ENCODE measurements at regions not wholly inside any gene's neighbourhood (a gene's known extent, or its start where the extent isn't known, plus 50 kb on each side); places are given as distances from the start of the nearest gene placed in this dataset.
"Not testable (repeated sequence)": the region's sequence is repeated elsewhere in the genome, so short reads cannot be mapped to it uniquely, and the experiment has no call there.

GRCh38 chr3:145197051-145197820 is 963.7 kb downstream of the PLOD2 start:
- Mint-ChIP-seq H3K9me3 (peaks cover 8% of the 10 kb centered on the region), H3K27me3 (no peaks in the 10 kb centered on the region), H3K36me3 (no peaks in the 10 kb centered on the region), H3K4me1 (no peaks in the 10 kb centered on the region), H3K4me3 (no peak overlapping the region), H3K27ac (no peak overlapping the region)
- ATAC-seq (ENCODE audit: low read depth) (no peak), DNase-seq (ENCODE audit: low spot score in 2 of 2) (no peak)

GRCh38 chr3:145197821-145198220 is 963.2 kb downstream of the PLOD2 start:
- DNase-seq (ENCODE audit: low spot score in 2 of 2) (no peak), ATAC-seq (ENCODE audit: low read depth) (no peak)
- Mint-ChIP-seq H3K4me3 (no peak overlapping the region), H3K9me3 (peaks cover 8% of the 10 kb centered on the region), H3K36me3 (no peaks in the 10 kb centered on the region), H3K27me3 (no peaks in the 10 kb centered on the region), H3K4me1 (no peaks in the 10 kb centered on the region), H3K27ac (no peak overlapping the region)

GRCh38 chr3:145209561-145209960 is 951.4 kb downstream of the PLOD2 start:
- no peak for ATAC-seq (ENCODE audit: low read depth)
- Mint-ChIP-seq H3K4me3 (no peak overlapping the region), H3K4me1 (no peaks in the 10 kb centered on the region), H3K27me3 (no peaks in the 10 kb centered on the region), H3K9me3 (peaks cover 1% of the 10 kb centered on the region), H3K27ac (no peak overlapping the region), H3K36me3 (no peaks in the 10 kb centered on the region)
- DNase-seq (ENCODE audit: low spot score in 2 of 2) = no peak

GRCh38 chr3:145219355-145220235 is 941.4 kb downstream of the PLOD2 start:
- H3K36me3 Mint-ChIP-seq = no peaks in the 10 kb centered on the region
- DNase-seq (ENCODE audit: low spot score in 2 of 2) (no peak), ATAC-seq (ENCODE audit: low read depth) (no peak)
- no peaks in the 10 kb centered on the region for H3K4me1 Mint-ChIP-seq
- no peak overlapping the region for H3K27ac Mint-ChIP-seq
- no peaks in the 10 kb centered on the region for H3K27me3 Mint-ChIP-seq
- no peak overlapping the region for H3K4me3 Mint-ChIP-seq
- H3K9me3 Mint-ChIP-seq = peaks cover 1% of the 10 kb centered on the region

- no peaks in the 10 kb centered on the region for H3K27me3 Mint-ChIP-seq
- H3K4me3 Mint-ChIP-seq = no peak overlapping the region
- H3K9me3 Mint-ChIP-seq = no peaks in the 10 kb centered on the region
- no peak overlapping the region for H3K27ac Mint-ChIP-seq
- H3K4me1 Mint-ChIP-seq = no peaks in the 10 kb centered on the region
- H3K36me3 Mint-ChIP-seq = no peaks in the 10 kb centered on the region
- no peak for DNase-seq (ENCODE audit: low spot score in 2 of 2)
- no peak for ATAC-seq (ENCODE audit: low read depth)
Observed at GRCh38 chr3:145224886-145225285, 936.1 kb downstream of the PLOD2 start.

- H3K4me1 Mint-ChIP-seq = no peaks in the 10 kb centered on the region
- peaks cover 10% of the 10 kb centered on the region for H3K9me3 Mint-ChIP-seq
- H3K27ac Mint-ChIP-seq = no peak overlapping the region
- H3K36me3 Mint-ChIP-seq = no peaks in the 10 kb centered on the region
- no peaks in the 10 kb centered on the region for H3K27me3 Mint-ChIP-seq
- no peak overlapping the region for H3K4me3 Mint-ChIP-seq
- DNase-seq (ENCODE audit: low spot score in 2 of 2) = no peak
- no peak for ATAC-seq (ENCODE audit: low read depth)
Observed at GRCh38 chr3:145243875-145244274, 917.1 kb downstream of the PLOD2 start.

- ATAC-seq (ENCODE audit: low read depth) (no peak), DNase-seq (ENCODE audit: low spot score in 2 of 2) (no peak)
- Mint-ChIP-seq H3K36me3 (no peaks in the 10 kb centered on the region), H3K4me3 (no peak overlapping the region), H3K27me3 (no peaks in the 10 kb centered on the region), H3K9me3 (peaks cover 10% of the 10 kb centered on the region), H3K4me1 (no peaks in the 10 kb centered on the region), H3K27ac (no peak overlapping the region)
Observed at GRCh38 chr3:145244327-145244726, 916.7 kb downstream of the PLOD2 start.

GRCh38 chr3:145246291-145246690 is 914.7 kb downstream of the PLOD2 start:
- ATAC-seq (ENCODE audit: low read depth) = no peak
- Mint-ChIP-seq H3K27ac (no peak overlapping the region), H3K4me1 (no peaks in the 10 kb centered on the region), H3K36me3 (peaks cover 2% of the 10 kb centered on the region), H3K9me3 (peaks cover 15% of the 10 kb centered on the region), H3K4me3 (no peak overlapping the region), H3K27me3 (no peaks in the 10 kb centered on the region)
- DNase-seq (ENCODE audit: low spot score in 2 of 2) = no peak

GRCh38 chr3:145248928-145249327 is 912.1 kb downstream of the PLOD2 start:
- peaks cover 18% of the 10 kb centered on the region for H3K9me3 Mint-ChIP-seq
- H3K27me3 Mint-ChIP-seq = no peaks in the 10 kb centered on the region
- H3K4me3 Mint-ChIP-seq = no peak overlapping the region
- H3K4me1 Mint-ChIP-seq = no peaks in the 10 kb centered on the region
- no peak for DNase-seq (ENCODE audit: low spot score in 2 of 2)
- peaks cover 2% of the 10 kb centered on the region for H3K36me3 Mint-ChIP-seq
- H3K27ac Mint-ChIP-seq = no peak overlapping the region
- ATAC-seq (ENCODE audit: low read depth) = no peak

- no peak for DNase-seq (ENCODE audit: low spot score in 2 of 2)
Observed at GRCh38 chr3:145251311-145251710, 909.7 kb downstream of the PLOD2 start.

GRCh38 chr3:145257967-145258366 is 903.0 kb downstream of the PLOD2 start:
- ATAC-seq (ENCODE audit: low read depth); H3K27me3 Mint-ChIP-seq; H3K4me1 Mint-ChIP-seq; H3K9me3 Mint-ChIP-seq; DNase-seq (ENCODE audit: low spot score in 2 of 2); H3K27ac Mint-ChIP-seq; H3K36me3 Mint-ChIP-seq; H3K4me3 Mint-ChIP-seq: not testable (repeated sequence)

More at GRCh38 chr3:145251311-145251710, 909.7 kb downstream of the PLOD2 start:
- Mint-ChIP-seq H3K27me3 (no peaks in the 10 kb centered on the region), H3K36me3 (peaks cover 2% of the 10 kb centered on the region), H3K27ac (no peak overlapping the region), H3K4me3 (no peak overlapping the region), H3K4me1 (no peaks in the 10 kb centered on the region), H3K9me3 (peaks cover 18% of the 10 kb centered on the region)
- ATAC-seq (ENCODE audit: low read depth) = no peak

- no peak overlapping the region for H3K4me3 Mint-ChIP-seq
- no peaks in the 10 kb centered on the region for H3K36me3 Mint-ChIP-seq
- peaks cover 2% of the 10 kb centered on the region for H3K9me3 Mint-ChIP-seq
- no peak overlapping the region for H3K27ac Mint-ChIP-seq
- DNase-seq (ENCODE audit: low spot score in 2 of 2) (no peak), ATAC-seq (ENCODE audit: low read depth) (no peak)
- H3K4me1 Mint-ChIP-seq = no peaks in the 10 kb centered on the region
- no peaks in the 10 kb centered on the region for H3K27me3 Mint-ChIP-seq
Observed at GRCh38 chr3:145259166-145259880, 901.7 kb downstream of the PLOD2 start.

GRCh38 chr3:145263458-145263857 is 897.5 kb downstream of the PLOD2 start:
- H3K4me3 Mint-ChIP-seq; H3K27me3 Mint-ChIP-seq; ATAC-seq (ENCODE audit: low read depth); H3K4me1 Mint-ChIP-seq; DNase-seq (ENCODE audit: low spot score in 2 of 2); H3K36me3 Mint-ChIP-seq; H3K27ac Mint-ChIP-seq; H3K9me3 Mint-ChIP-seq: not testable (repeated sequence)

GRCh38 chr3:145266368-145266767 is 894.6 kb downstream of the PLOD2 start:
- H3K36me3 Mint-ChIP-seq = no peaks in the 10 kb centered on the region
- no peaks in the 10 kb centered on the region for H3K4me1 Mint-ChIP-seq
- ATAC-seq (ENCODE audit: low read depth) (no peak), DNase-seq (ENCODE audit: low spot score in 2 of 2) (no peak)
- no peaks in the 10 kb centered on the region for H3K27me3 Mint-ChIP-seq
- no peak overlapping the region for H3K27ac Mint-ChIP-seq
- peaks cover 6% of the 10 kb centered on the region for H3K9me3 Mint-ChIP-seq
- no peak overlapping the region for H3K4me3 Mint-ChIP-seq
